SK-N-SH treated with all-trans-retinoic acid at 6 μM for 48 hours (cell line): ENCODE measurements at regions not wholly inside any gene's neighbourhood (a gene's known extent, or its start where the extent isn't known, plus 50 kb on each side); places are given as distances from the start of the nearest gene placed in this dataset.

ENCODE experiments used
- ATAC-seq: fragments of 200-7000 bp; cut with Tn5 transposase; 3 replicates; pipeline ENCODE4 v1.9.1; 2020; ENCODE audit warnings: mild to moderate bottlenecking, moderate library complexity
- ARNTL ChIP-seq: fragments of 450-650 bp; formaldehyde crosslinking; IDR thresholded peaks from 2 replicates; pipeline ENCODE4 v1.5.0; 2020; ENCODE audit warnings: low read depth, mild to moderate bottlenecking, moderate library complexity, borderline replicate concordance
- BACH2 ChIP-seq: fragments of 250-450 bp; sonication (Bioruptor Pico); IDR thresholded peaks from 2 replicates; pipeline ENCODE4 v1.9.0; 2021; ENCODE audit warnings: mild to moderate bottlenecking, borderline replicate concordance
- CREB5 ChIP-seq: fragments of 250-450 bp; sonication (Bioruptor Pico); IDR thresholded peaks from 2 replicates; pipeline ENCODE4 v1.5.1; 2020; ENCODE audit warnings: low read depth, mild to moderate bottlenecking, moderate library complexity
- CSDC2 ChIP-seq: fragments of 250-450 bp; sonication (Bioruptor Pico); IDR thresholded peaks from 2 replicates; pipeline ENCODE4 v1.5.0; 2020; ENCODE audit warnings: mild to moderate bottlenecking, moderate library complexity
- GLIS3 ChIP-seq: fragments of 250-450 bp; sonication (Bioruptor Pico); IDR thresholded peaks from 2 replicates; pipeline ENCODE4 v1.5.0; 2020; ENCODE audit warnings: mild to moderate bottlenecking, moderate library complexity
- ISL1 ChIP-seq: fragments of 250-450 bp; sonication (Bioruptor Pico); IDR thresholded peaks from 2 replicates; pipeline ENCODE4 v2.1.2; 2022; ENCODE audit warnings: mild to moderate bottlenecking, moderate library complexity
- OSR1 ChIP-seq: fragments of 250-450 bp; sonication (Bioruptor Pico); IDR thresholded peaks from 2 replicates; pipeline ENCODE4 v1.8.0; 2022; ENCODE audit warnings: moderate library complexity, mild to moderate bottlenecking, inconsistent platforms
- PPARA ChIP-seq: fragments of 250-450 bp; sonication (Bioruptor Pico); IDR thresholded peaks from 2 replicates; pipeline ENCODE4 v1.5.0; 2020; ENCODE audit warnings: mild to moderate bottlenecking, borderline replicate concordance
- RARB ChIP-seq: fragments of 250-450 bp; sonication (Bioruptor Pico); IDR thresholded peaks from 2 replicates; pipeline ENCODE4 v1.8.0; 2021; ENCODE audit warnings: mild to moderate bottlenecking, moderate library complexity
- TCF4 ChIP-seq: fragments of 250-450 bp; sonication (Bioruptor Pico); IDR thresholded peaks from 2 replicates; pipeline ENCODE4 v1.8.0; 2021; ENCODE audit warnings: mild to moderate bottlenecking, moderate library complexity, borderline replicate concordance
- TOX ChIP-seq: fragments of 250-450 bp; sonication (Bioruptor Pico); IDR thresholded peaks from 2 replicates; pipeline ENCODE4 v1.8.0; 2021; ENCODE audit warnings: mild to moderate bottlenecking, moderate library complexity, borderline replicate concordance
- TSHZ2 ChIP-seq: fragments of 250-450 bp; sonication (Bioruptor Pico); IDR thresholded peaks from 2 replicates; pipeline ENCODE4 v1.5.0; 2020; ENCODE audit warnings: mild to moderate bottlenecking, moderate library complexity
- ZC3H10 ChIP-seq: fragments of 250-450 bp; sonication (Bioruptor Pico); IDR thresholded peaks from 2 replicates; pipeline ENCODE4 v1.5.1; 2021; ENCODE audit warnings: mild to moderate bottlenecking, moderate library complexity
- ZFP30 ChIP-seq: fragments of 450-650 bp; formaldehyde crosslinking; IDR thresholded peaks from 2 replicates; pipeline ENCODE4 v1.5.0; 2022; ENCODE audit warnings: mild to moderate bottlenecking, moderate library complexity
- ZNF565 ChIP-seq: fragments of 450-650 bp; formaldehyde crosslinking; conservative IDR thresholded peaks from 2 replicates; pipeline ENCODE4 v1.5.0; 2020; ENCODE audit warnings: low read depth, mild to moderate bottlenecking, moderate library complexity
- ZNF70 ChIP-seq: fragments of 450-650 bp; formaldehyde crosslinking; IDR thresholded peaks from 2 replicates; pipeline ENCODE4 v1.5.0; 2020; ENCODE audit warnings: mild to moderate bottlenecking, moderate library complexity
- ZNF8 ChIP-seq: fragments of 450-650 bp; formaldehyde crosslinking; IDR thresholded peaks from 2 replicates; pipeline ENCODE4 v1.5.0; 2020; ENCODE audit warnings: mild to moderate bottlenecking, moderate library complexity
- TF ChIP-seq, protein P1 (sequence below): fragments of 250-450 bp; sonication (Bioruptor Pico); IDR thresholded peaks from 2 replicates; pipeline ENCODE4 v1.8.0; 2020; ENCODE audit warnings: mild to moderate bottlenecking, moderate library complexity, borderline replicate concordance
- TF ChIP-seq, protein P2 (sequence below): fragments of 250-450 bp; sonication (Bioruptor Pico); IDR thresholded peaks from 2 replicates; pipeline ENCODE4 v1.5.1; 2021; ENCODE audit warnings: mild to moderate bottlenecking, moderate library complexity

- TF ChIP-seq TSHZ2 (CRISPR knock-in tag) = no peak
- TF ChIP-seq, protein P1, sequence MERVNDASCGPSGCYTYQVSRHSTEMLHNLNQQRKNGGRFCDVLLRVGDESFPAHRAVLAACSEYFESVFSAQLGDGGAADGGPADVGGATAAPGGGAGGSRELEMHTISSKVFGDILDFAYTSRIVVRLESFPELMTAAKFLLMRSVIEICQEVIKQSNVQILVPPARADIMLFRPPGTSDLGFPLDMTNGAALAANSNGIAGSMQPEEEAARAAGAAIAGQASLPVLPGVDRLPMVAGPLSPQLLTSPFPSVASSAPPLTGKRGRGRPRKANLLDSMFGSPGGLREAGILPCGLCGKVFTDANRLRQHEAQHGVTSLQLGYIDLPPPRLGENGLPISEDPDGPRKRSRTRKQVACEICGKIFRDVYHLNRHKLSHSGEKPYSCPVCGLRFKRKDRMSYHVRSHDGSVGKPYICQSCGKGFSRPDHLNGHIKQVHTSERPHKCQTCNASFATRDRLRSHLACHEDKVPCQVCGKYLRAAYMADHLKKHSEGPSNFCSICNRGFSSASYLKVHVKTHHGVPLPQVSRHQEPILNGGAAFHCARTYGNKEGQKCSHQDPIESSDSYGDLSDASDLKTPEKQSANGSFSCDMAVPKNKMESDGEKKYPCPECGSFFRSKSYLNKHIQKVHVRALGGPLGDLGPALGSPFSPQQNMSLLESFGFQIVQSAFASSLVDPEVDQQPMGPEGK (CRISPR knock-in tag) = no peak
- TF ChIP-seq GLIS3 (CRISPR knock-in tag) = no peak
Observed at GRCh38 chr3:127501177-127501576, 89.4 kb downstream of the TPRA1 start (continued).

- no peak for ATAC-seq
- TF ChIP-seq ZNF565 = no peak
- TF ChIP-seq TOX (CRISPR knock-in tag) = no peak
- TF ChIP-seq CSDC2 (CRISPR knock-in tag) = no peak
- TF ChIP-seq BACH2 (CRISPR knock-in tag) = no peak
- no peak for TF ChIP-seq ARNTL (CRISPR knock-in tag)
- no peak for TF ChIP-seq TCF4 (CRISPR knock-in tag)
- TF ChIP-seq ZNF8 (CRISPR knock-in tag) = no peak
- TF ChIP-seq ZC3H10 (CRISPR knock-in tag) = no peak
- TF ChIP-seq ZFP30 (CRISPR knock-in tag) = no peak
- TF ChIP-seq OSR1 (CRISPR knock-in tag) = no peak
- TF ChIP-seq ISL1 (CRISPR knock-in tag) = no peak
- no peak for TF ChIP-seq TSHZ2 (CRISPR knock-in tag)
- no peak for TF ChIP-seq CREB5 (CRISPR knock-in tag)
- TF ChIP-seq RARB (CRISPR knock-in tag) = no peak
- no peak for TF ChIP-seq PPARA (CRISPR knock-in tag)
Observed at GRCh38 chr3:127497676-127498075, 92.9 kb downstream of the TPRA1 start.

DNA sequence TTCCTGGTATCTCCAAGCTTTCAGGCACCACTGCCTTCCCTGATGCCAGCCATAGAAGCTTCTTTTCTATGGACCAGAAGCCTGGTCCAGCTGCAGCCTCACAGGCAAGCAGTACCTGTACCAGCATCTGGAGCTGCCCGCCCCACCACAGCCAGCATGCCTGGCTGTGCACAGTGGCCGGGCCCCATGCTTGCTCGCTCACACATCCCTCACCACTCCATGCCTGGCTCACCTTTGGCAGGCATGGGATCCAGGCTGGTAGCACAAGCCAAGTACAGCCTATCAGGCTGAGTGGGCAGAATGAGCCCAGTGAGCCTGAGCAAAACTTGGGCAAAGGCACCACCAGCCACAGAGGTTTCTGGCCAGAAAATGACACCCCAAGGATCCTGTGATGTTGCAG is 93.4 kb downstream of the TPRA1 start:
- no peak for ATAC-seq
- TF ChIP-seq TOX (CRISPR knock-in tag) (no peak), ZNF70 (CRISPR knock-in tag) (no peak)

DNA sequence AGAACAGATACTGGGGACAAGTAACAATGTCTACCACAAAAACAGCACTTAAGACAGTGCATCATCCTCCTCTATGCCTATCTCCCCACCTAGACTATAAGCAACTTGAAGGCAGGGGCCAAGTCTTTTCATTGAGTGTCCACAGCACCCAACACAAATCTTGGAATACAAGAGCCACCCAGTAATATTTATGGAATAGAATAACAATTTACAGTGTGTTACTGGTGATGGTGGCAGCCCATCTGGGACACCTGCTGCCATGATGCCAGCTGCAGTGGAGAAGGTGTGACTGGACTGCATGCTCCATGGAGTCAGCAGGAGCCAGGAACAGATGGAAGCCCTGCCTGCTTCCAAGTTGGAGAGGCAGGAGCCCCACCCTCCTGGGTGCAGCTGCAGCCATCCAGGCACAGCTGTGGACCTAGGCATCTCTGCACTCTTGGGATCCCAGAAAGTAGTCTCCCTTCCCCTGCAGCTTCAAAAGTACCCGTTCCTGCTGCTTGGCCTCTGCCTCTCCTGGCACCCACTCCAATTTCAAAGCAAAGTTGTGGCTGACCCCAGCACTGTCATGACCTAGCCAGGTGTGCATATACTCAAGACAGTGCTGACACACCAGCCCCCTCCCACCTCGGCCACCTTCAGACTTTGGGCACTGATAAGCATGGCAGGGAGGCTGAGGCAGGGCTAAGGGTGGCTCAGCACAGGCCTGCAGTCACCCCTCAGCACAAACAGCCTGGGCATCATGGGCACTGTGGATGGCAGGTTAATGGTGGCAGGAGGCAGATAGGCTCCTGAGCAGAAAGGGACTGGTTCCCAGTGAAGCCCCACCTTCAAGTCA is 94.5 kb downstream of the TPRA1 start:
- ATAC-seq = no peak
- TF ChIP-seq CSDC2 (CRISPR knock-in tag) (no peak), ZFP30 (CRISPR knock-in tag) (no peak), GLIS3 (CRISPR knock-in tag) (no peak), BACH2 (CRISPR knock-in tag) (no peak), PPARA (CRISPR knock-in tag) (no peak), TCF4 (CRISPR knock-in tag) (no peak), TOX (CRISPR knock-in tag) (no peak), TSHZ2 (CRISPR knock-in tag) (no peak), OSR1 (CRISPR knock-in tag) (no peak), ARNTL (CRISPR knock-in tag) (no peak), ISL1 (CRISPR knock-in tag) (no peak)
- TF ChIP-seq, protein P2, sequence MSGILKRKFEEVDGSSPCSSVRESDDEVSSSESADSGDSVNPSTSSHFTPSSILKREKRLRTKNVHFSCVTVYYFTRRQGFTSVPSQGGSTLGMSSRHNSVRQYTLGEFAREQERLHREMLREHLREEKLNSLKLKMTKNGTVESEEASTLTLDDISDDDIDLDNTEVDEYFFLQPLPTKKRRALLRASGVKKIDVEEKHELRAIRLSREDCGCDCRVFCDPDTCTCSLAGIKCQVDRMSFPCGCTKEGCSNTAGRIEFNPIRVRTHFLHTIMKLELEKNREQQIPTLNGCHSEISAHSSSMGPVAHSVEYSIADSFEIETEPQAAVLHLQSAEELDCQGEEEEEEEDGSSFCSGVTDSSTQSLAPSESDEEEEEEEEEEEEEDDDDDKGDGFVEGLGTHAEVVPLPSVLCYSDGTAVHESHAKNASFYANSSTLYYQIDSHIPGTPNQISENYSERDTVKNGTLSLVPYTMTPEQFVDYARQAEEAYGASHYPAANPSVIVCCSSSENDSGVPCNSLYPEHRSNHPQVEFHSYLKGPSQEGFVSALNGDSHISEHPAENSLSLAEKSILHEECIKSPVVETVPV (CRISPR knock-in tag) = no peak
